Panc1 (cell line): ENCODE measurements at regions not wholly inside any gene's neighbourhood (a gene's known extent, or its start where the extent isn't known, plus 50 kb on each side); places are given as distances from the start of the nearest gene placed in this dataset.

ENCODE experiments used
- CTCF ChIP-seq: fragments of 450-650 bp; IDR thresholded peaks from 2 replicates; pipeline ENCODE4 v1.5.1; 2017; ENCODE audit warnings: mild to moderate bottlenecking
- POLR2AphosphoS5 ChIP-seq: IDR thresholded peaks from 2 replicates; pipeline ENCODE4 v1.6.1; 2012; ENCODE audit warnings: mild to moderate bottlenecking, low read depth, low read length, moderate library complexity
- SIN3A ChIP-seq: IDR thresholded peaks from 2 replicates; pipeline ENCODE4 v1.6.1; 2012; ENCODE audit warnings: low read depth, mild to moderate bottlenecking, low read length, moderate library complexity, borderline replicate concordance; ENCODE audit not compliant: insufficient read depth

- no peak for TF ChIP-seq CTCF
- TF ChIP-seq SIN3A, result no peak
- TF ChIP-seq POLR2AphosphoS5, result no peak
Observed at GRCh38 chr1:56061824-56062223, 517.5 kb downstream of the PLPP3 start.
